NCI-H526 (cell line): ENCODE measurements at regions not wholly inside any gene's neighbourhood (a gene's known extent, or its start where the extent isn't known, plus 50 kb on each side); places are given as distances from the start of the nearest gene placed in this dataset.
"Not testable (repeated sequence)": the region's sequence is repeated elsewhere in the genome, so short reads cannot be mapped to it uniquely, and the experiment has no call there.

ENCODE experiments used
- DNase-seq, 2 experiments: peaks; one replicate each; lab custom pipeline; 2025; lab: John Stamatoyannopoulos, UW

DNA sequence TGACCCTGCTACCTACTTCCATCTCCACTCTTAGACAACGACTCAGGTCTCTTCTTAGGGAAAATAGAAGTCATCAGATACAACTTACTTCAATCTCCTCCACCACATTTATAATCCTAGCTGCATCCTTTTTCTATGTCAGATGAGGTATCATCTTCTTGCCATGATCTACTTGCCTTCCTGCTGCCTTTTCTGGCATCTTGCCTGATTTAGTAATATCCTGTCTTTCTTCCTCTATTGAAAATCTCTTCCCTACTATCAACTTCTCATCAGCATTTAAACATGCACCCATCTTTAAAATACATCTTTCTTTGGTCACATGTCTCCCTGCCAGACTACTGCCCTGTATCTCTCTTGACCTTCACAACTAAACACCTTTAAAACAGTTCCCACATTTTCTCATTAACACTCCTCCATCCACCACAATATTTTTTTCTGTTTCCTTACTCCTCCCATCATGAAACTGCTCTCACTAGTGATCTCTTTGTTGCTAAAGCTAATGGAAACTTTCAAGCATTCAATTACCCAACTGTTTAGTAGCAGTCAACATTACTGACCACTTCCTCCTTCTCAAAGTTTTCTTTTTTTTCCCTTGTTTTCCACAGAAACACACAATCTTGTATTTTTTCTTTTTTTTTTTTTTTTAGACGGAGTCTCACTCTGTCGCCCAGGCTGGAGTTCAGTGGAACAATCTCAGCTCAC, 100.8 kb upstream of the CXorf66 start:
- DNase-seq, result no peak

DNA sequence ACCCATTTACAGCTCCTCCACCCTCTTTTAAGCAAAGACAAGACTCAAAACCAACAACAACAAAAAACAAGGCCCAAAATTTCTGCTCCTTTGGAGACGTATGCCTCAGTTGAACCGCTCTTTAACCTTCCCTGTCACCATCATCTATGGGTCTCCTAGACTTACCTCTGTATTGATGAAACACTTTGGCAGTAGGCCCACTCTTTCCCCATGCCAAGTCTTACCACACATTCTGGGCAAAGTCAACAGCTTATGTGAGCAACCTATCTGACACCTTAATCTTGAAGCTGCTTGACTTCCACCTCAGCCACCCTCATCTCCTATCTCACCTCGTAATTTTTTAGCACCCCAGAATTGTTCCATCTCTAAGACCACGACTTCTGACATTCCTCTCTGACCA, 99.7 kb upstream of the CXorf66 start:
- DNase-seq, result no peak

DNA sequence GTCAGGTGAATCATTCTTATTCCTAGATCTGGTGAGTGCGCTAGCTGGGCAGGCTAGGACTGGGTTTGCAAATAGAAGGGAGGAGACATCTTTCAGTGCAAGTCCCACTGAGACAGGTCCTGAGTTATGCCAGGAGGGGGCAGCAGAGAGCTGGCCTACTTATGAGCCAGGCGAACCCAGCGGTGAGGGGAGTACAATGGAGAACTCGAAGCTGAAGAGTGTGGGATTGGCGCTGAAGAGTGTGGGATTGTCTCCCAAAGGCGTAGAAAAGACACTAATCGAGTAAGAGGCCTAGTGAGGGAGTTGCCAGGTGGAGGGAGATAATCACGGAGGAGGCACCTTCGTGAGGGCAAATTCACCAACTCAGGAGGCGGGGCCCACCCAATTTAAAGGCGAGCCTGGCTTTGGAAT, 91.7 kb upstream of the CXorf66 start:
- DNase-seq, result peak; percentile 31 to 71

DNA sequence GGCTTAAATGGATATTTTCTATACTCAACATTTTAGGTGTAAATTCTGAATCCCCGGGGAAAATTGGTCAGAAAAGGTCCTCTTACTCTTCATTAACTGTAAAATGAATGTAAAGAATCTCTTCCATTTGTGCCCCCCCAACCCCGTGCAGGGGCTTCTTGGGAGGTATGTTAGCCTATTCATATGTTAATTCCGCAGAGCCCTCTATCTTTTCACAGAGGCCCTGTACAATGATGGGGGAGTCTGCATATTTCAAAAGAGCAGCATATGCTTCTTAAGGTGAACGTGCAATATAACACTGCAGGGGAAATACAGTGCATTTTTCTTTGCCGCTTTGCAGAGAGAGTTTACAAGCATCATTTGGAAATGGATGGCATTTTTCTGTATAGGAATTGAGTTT, 88.5 kb upstream of the CXorf66 start:
- no peak for DNase-seq

DNA sequence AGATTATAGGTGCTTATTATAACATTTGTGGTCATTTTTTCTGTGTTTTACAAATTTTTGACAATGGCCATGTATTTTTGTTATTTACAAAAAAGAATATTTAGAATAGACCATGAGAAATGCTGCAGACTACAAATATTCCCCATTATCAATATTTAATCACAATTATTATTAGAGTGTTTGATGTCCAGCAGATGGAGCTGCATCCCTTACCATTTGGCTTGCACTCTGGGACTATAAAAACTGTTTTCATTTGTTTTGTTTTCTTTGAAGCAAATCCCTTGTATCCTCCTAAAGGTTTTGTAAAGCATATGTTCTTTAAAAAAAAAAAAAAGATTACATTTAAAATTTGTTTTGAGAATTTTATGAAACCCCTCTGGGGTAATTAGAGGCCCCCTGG, 85.6 kb upstream of the CXorf66 start:
- peak in 1 of 2 experiments; percentile 2 for DNase-seq

DNA sequence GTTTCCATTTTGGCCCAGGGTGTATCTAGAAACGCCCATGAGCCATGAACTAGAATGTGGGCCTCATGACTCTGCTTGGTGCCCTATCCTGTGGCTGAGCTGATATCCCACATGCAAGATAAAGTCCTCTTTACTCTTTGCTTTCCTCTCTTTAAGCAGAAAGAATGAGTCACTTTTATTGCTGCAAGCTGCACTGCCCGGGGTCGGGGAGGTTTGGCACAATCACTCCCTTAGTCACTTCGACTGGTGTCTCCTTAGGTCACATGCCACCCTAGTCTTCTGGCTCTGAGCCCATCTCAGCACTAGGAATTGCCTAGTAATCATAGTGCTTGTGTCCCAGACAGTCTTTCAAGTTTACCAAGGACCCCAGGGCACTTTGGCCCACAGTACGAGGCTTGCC, 75.1 kb upstream of the CXorf66 start:
- DNase-seq, result no peak

DNA sequence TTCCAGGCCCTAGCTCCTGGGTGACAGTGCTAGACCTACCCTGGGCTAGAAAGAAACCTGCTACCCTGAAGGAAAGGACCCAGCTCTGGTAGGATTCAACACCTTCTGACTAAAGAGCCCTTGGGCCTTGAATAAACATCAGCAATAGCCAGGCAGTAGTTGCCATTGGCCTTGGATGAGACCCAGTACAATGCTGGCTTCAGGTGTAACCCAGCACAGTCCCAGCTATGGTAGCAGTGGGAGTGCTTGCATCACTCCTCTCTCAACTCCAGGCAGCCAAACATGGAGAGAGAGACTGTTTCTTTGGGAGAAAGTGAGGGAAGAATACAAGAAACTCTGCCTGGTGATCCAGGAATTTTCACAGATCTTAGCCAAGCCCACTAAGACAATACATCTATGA, 73.5 kb upstream of the CXorf66 start:
- DNase-seq, result no peak

DNA sequence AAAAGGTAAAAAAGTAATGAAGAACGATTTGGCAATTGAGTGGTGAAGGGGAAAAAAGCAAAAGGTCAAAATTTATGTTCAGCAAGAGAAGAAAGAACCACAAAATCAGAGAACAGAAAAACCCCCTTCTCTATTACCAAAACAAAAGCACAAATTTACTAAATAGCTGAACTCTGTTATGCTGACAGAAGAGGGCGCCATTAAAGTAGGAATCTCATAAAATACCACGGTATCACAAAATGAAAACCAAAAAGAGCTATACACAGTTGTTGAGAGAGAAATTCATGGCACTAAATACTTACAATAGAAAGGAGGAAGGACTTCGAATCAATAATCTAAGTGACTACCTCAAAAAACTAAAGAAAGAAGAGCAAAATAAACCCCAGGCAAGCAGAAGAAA, 69.6 kb upstream of the CXorf66 start:
- no peak for DNase-seq

DNA sequence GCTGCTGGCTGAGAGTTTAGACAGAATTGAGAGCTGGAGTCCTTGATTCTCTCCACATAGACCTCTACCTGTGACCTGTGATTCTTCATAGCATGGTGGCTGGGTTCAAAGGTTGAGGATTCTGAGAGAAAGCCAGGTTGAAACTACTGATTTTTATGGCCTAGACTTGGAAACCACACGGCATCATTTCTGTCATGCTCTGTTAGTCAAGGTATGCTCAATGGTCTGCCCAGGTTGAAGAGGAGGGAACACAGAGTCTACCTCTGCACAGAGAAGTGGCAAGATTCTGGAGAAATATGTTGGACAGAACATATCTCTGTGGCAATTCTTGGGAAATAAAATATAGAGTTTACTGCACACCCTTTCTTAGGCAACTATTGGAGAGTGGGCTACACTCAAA, 57.2 kb upstream of the CXorf66 start:
- no peak for DNase-seq

DNA sequence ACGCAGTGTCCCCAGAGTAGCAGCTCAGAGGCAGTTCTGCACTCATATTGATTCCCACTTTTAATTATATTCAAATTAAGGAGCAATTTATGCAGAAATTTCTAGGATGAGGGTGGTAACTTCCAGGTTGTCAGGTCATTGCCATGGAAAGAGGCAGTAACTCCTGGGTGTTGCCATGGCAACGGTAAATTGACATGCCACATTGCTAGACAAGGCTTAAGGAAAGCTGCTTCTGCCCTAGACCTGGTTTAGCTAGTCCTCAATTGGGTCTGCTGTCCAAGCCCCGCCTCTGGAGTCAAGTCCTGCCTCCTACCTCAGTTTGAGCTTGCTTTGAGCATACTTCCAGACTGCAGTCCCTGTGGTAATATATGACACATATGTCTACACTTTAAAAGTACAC, 53.8 kb upstream of the CXorf66 start:
- not testable (repeated sequence) for DNase-seq
